Iris pigment epithelial cell (primary cell): ENCODE measurements at regions not wholly inside any gene's neighbourhood (a gene's known extent, or its start where the extent isn't known, plus 50 kb on each side); places are given as distances from the start of the nearest gene placed in this dataset.
"Not testable (repeated sequence)": the region's sequence is repeated elsewhere in the genome, so short reads cannot be mapped to it uniquely, and the experiment has no call there.

ENCODE experiments used
- DNase-seq: peaks from one replicate; pipeline ENCODE4 v3.0.0-alpha.2; 2011; ENCODE audit warnings: low read depth

DNA sequence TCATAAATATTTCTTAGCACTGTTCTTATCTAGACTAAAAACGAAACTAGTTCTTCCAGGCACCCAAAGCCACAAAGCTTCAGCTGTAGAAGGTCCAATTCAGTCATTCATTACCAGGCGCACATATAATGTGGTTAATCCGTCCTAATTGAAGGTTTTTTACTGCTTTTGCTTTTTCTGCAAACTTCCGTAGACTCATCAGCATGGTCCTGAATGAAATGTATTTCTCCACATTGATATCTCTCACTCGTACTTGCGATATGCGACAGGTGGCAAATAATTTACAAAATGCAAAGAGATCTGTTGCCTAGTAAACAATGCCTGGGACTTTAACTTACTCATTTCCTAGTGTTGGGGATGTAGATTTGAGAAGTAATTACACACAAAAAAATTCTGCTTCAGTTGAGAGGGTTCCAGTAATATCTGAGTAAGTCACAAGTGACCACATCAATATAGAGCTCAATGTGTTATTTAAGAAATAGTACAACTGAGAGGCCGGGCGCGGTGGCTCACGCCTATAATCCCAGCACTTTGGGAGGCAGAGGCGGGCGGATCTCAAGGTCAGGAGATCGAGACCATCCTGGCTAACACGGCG lies 75.0 kb upstream of the MBNL1 start:
- no peak for DNase-seq

DNA sequence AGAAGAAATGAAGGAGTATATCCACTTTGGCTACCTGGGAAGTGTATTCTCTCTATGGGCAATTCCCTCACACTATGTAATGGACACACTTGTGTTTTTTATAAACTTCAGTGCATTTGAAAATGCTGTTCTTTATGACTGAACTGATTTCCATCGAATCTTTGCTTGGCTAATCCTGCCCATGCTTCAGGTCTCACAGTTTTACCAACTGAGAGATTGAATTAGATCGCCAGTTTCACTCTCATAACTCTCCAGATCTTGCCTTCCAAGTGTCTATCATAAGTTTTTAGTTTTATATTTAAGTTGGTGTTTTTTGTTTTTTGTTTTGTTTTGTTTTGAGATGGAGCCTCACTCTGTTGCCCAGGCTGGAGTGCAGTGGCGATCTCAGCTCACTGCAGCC lies 73.5 kb upstream of the MBNL1 start:
- DNase-seq = no peak

DNA sequence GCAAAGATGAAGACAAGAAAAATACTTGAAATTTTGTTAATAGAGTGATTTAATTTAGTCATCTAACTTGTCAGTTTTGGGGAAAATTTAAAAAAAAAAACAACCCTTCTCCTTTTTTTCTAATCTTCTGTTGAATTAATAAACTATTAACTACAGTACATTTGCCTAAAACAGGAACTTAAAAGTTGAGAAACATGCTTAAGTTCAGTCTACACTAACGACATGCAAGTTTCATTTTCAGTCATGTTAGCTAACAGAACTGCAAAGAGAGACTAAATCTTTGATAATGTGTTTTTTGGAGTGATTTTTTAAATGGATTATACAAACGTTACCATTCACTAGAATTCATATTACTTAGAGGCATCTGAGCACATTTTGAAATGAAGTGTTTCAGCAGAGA lies 71.9 kb upstream of the MBNL1 start:
- no peak for DNase-seq

DNA sequence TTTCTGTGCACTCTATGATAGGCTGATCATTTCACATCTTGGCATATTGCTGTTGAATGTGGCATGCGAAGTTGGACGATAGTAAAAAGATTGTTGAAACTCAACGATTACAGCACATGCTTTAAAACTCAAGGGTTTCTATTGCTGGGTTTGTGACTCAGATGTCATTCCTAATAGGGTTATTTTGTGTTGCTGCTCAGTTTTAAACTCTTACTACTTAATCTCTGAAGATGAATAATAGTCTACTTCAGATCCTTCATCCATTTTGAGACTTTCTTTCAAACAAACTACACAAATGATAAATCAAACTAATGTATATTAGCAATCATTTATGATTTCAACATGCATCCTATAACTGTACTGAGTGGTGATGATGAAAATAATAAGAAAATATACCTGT lies 71.3 kb upstream of the MBNL1 start:
- no peak for DNase-seq

DNA sequence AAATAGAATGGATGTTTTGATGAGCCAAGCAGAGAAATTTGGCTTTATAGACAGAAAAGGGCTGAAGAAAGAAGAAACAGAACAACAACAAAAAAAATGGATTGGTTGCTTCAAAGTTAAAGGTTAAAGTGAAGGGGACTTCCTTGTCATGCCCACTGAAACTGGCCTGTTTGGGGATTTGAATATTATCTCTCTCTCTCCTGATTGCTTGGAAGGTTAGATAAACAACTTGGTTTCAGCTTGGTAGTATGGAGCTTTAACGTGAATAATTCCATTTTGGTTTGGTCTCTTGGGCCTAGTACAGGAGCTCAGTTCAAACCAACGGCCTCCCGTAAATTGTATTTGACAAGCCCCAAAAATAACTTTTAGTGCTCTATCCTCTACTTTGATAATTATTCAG lies 70.8 kb upstream of the MBNL1 start:
- no peak for DNase-seq

DNA sequence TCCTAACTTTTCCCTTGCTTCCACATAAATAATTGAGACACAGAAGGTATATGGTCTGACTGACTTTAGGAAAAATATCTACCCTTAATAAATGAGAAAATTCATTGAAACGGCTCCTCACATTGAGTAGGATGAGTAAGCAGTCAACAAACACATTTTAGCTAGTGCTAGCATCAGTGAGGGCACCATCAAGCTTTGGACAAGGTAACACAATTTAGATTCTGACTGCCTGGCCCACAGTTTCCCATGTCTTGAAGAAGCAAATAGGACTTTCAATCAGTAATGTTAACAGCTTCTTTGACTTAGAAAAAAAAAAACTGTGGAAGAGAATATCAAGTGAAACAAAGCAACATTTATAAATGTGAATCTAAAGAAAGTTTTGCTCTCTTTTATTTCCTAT lies 70.1 kb upstream of the MBNL1 start:
- DNase-seq = no peak

DNA sequence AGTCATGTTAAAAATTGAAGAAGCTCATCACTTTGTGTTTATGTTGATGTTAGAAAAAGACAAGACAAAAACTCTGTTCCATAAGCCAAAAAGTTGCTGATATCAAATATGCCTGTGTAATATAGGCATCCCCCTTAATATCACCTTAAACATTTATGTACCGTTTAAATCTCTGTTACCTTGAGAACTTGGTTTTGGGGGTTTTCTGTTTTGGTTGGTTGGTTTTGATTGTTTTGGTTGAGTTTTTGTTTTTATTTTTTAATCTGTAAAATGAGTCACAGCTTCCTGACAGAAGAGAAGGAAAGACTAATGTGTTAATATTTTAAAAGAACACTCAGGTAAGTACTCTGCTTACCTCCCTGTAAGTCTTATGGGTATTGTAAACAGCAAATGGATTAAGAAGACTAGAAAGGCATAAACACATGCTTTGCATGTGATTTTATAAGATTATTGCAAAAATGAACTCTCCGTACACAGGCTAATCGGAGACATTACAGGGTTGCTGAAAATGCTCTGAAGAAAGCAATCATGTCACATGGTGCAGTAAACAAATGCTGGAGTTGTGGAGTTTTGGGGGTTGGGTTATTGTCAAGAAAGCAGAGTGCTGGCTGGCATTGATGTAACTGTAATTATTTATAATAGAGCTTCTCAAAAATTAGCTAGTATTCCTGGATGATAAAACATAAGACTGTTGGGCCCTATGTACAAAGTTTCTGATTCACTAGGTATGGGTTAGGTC lies 69.5 kb upstream of the MBNL1 start:
- DNase-seq = no peak

DNA sequence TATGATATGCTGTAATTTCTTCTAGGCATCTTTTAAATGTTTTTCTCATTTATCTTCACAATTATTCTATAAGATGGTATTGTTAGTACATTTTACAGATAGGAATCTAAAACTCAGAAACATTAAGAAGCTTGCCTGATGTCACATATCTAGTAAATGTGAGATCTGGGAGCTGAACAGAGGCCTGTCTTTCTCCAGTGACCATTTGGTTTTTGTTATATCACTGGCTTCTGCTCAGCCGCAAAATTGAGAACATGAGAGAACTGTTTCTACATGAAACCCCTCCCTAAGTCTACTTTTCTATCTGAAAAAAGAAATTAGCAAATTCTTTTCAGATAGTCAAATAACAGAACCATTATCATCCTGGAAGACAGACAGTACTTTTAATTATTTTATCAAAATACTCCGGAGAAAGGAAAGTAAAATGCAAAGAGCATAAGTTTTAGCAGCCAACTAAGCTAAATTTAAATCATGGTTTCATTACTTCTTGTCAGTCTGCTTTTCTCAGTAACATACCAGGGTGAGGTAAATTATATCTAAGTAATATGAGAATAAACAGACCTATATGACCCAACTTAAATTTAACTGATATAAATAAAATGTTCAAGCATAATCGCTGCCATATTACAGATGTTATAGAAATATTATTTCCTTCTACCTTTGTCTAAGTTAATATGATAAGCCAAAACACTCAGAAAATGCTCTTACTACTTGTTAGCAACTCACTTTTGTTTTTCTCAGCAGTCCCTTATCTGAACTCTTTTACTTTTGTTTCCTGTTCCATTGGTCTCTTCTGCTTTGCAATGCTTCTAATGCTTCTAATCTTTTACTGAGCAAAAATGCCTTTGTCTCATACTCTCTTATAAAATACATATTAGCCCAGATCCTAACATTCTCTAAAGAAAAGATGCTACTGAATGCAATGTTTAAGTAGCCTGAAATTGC lies 68.0 kb upstream of the MBNL1 start:
- no peak for DNase-seq

DNA sequence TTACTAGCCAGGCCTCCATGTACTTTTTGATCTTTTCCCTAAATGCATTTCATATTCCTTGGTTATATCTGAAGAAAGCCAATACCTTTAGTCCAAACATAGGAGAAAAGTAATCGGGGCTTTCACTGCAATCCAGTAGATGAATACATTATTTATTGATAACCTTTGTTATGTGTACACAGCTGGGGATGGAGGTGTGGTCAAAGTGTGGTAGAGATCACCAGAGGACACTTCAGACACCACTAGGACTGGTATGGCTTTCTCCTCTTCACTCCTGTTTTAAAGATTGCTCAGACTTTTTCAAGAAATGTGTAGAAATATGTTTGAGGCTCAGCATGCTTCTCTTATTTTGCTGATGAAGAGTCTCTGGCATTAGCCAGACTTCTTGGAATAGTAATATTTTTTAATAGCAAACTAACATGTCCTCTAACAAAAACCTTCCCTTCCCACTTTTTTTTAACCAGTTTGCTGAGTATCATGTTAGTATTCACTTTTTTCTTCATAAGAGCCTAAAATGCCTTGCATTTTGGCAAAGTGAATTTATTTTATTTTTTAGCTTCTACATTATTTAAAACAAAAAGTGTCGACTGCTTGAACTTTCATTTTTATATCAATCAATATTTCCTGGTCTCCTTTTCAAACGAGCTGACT lies 65.6 kb upstream of the MBNL1 start:
- no peak for DNase-seq

DNA sequence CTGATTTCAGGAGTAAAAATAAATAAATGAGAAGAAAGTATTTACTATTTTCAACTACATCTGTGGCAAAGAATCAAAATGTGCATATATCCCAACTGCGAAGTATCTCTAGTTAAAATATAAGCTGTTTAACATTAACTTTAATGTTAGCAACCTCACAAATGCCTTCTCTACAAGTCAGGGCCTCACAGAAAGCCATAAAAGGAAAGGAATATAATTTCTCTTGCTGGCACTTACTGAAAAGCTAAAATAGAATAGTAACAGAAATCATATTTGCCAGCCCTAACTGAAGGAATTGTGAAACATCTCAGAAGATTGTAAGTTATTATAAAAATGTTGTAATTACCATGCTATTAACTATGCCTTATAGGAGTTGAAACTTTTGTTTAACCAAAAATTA lies 65.1 kb upstream of the MBNL1 start:
- DNase-seq = no peak

DNA sequence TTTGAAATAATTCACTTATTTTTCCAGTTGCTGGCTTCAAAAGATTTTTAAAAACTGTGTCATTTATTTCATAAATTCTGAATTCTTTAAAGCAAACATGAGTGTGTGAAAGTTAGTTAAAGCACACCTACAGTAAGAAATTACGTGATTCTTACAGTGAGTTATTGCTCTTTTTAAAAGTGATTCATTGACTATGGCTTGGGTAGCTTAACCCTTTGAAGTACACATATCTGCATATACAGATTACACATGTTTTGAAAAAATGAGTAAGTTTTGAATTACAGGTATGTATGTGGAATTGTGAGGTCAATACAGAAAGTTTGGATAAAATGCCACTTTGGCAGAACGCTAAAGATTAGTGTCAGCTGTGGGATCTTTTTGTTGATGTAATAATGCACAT lies 64.5 kb upstream of the MBNL1 start:
- DNase-seq = no peak

DNA sequence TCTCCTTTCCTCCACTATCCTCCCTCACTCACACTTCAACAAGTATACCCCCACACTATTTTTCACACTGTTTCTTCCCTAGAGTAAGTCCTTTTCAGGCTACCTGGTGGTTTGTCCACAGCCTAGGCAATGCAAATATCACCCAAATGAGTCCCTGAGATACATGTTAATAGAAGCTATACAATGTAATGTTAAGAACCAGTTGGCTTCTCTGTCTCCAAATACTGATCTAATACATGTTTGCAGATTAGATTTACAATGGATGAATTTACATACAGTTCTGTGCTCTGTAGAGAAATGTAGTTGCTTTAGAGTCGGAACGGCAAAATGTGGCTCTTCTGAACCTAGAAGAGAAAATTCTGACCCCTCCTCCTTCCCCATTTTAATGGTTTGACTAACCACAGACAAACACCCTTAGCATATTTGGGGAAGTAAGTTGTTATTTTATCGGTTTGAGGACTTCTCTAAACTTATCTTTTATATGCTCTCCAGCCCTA lies 63.6 kb upstream of the MBNL1 start:
- no peak for DNase-seq

DNA sequence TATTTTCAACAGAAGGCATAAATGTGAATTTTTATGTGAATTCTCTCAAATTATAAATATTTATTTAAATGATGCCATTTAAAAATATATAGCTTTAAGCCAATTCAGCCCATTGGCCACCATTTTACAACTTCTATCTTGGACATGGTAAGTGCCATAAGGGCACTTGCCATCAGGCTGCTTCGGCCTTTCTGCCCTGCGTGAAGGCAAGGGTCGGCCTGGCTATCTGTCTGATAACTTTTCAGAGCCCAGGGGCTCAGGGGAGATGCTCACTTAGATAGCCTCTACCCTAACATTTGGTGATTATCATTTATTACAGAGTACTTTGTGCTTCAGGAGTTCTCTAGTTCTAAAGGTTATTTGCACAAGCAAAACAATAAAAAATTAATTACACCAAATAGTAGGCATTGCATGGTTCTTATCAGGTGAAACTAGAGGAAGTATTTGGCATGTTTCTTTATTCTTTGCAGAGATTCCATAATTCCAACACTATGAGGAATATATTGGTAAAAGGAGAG lies 62.4 kb upstream of the MBNL1 start:
- no peak for DNase-seq

DNA sequence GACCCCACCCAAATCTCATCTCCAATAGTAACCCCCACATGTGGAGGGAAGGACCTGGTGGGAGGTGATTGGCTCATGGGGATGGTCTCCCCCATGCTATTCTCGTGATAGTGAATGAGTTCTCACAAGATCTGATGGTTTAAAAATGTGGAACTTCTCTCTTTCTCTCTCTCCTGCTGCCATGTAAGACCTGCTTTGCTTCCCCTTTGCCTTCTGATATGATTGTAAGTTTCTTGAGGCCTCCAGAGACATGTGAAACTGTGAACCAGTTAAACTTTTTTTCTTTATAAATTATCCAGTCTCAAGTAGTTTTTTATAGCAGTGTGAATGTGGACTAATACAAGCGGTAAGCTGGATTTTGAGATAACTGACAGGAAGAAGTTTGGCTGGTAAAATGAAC lies 60.3 kb upstream of the MBNL1 start:
- DNase-seq = no peak

DNA sequence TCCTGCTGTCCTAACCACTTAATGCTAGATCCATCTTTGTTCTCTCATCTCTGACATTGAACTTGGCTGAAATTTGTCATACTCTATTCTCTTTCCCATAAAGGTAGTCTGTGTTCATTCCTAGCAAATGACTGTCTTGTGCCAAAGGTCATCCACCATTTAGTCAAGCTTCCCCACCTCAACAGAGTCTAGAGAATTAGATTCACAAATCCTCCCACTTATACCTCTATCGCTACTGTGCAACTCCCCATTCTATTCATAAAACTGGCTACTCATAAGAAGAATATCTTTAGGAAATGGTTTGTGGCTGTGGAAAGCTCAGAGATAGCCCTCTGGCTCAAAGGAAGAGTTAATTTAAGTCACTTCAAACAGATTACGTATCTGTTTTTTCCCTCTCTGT lies 59.7 kb upstream of the MBNL1 start:
- DNase-seq = no peak

DNA sequence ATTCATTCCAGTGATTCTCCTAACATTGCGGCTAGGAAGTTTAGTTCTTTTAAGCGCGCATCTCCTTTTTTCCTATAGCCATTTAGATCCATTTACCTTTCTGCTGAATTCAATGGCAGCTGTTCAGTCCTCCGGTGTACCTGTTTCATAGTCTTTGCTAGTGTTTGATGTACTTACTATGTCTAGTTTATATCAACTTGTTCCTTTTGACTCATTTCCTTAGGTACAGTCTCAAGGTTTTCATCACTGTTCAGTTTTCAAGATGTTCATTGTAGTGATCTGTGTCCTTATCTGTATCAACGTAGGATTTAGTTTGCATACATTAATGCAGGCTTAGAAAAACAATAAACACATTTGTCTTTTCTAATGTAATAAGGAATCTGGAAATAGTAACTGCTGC lies 59.0 kb upstream of the MBNL1 start:
- DNase-seq = no peak

DNA sequence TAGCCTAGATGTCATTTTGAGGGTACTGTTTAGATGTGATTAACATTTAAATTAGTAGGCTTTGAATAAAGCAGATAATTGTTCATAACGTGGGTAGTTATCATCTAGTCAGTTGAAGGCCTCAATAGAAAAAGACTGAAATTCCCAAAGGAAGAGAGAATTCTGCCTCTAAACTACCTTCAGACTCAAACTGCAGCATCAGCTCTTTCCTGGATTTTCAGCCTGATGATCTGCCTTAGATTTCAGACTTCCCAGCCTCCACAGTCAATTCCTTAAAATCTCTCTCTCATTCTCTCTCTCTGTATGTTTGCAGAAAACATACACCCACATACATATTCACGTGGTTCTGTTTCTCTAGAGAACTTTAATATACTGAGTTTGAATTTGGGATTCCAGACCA lies 58.0 kb upstream of the MBNL1 start:
- no peak for DNase-seq

DNA sequence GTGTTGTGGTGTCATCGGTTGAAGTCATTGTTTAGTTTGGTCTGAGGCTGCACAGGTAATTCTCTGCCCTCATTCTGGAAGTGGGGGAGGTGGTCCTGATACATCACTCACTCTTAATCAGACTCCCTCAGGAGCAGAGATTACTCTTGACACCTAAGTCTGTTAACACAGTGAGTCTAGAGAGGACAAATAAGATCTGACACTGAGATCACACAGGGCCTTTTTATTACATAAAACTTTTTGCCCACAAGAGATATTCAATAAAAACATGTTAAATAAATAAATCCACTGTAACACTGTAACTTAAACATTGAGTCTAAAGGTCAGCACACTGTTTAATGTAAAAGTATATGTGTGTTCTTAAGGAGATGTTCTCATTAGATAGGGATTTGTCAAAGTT lies 57.1 kb upstream of the MBNL1 start:
- no peak for DNase-seq

DNA sequence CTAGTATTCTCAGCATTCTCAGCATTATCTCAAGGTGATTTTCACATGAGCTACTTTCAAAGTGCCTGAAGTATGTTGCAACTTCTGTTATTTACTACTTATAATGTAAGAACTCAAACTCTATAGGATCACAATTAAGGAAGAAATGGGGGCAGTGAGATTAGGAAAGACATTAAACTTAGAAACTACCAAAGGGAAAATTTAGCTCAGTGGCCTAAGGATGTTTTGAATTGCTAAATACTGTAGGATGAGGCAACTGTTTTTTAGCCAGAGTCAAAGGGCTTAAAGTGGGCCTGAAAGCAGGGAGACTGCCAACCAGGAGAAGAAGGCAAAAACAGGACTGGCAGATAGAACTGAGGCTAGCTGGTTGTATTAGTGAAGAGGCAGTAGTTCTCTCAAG lies 55.5 kb upstream of the MBNL1 start:
- peak; percentile 33 for DNase-seq

DNA sequence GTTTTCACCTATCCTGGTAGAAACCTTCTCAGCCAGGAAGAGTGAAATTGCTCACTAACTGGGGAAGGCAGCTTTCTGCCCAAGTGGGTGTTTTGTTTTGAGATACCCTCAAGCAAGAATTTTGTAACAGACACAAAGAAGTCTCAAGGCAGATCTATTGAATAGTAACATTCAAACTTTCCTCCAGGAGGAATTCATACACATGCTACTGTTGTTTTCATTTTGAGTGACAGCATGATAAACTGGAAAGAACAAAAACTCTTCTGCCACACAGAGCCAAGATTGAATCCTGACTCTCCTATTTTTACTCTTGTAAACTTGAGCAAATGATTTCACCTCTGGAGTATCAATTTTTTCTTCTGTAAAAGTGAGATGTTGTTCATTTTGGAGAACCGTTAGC lies 54.8 kb upstream of the MBNL1 start:
- no peak for DNase-seq

DNA sequence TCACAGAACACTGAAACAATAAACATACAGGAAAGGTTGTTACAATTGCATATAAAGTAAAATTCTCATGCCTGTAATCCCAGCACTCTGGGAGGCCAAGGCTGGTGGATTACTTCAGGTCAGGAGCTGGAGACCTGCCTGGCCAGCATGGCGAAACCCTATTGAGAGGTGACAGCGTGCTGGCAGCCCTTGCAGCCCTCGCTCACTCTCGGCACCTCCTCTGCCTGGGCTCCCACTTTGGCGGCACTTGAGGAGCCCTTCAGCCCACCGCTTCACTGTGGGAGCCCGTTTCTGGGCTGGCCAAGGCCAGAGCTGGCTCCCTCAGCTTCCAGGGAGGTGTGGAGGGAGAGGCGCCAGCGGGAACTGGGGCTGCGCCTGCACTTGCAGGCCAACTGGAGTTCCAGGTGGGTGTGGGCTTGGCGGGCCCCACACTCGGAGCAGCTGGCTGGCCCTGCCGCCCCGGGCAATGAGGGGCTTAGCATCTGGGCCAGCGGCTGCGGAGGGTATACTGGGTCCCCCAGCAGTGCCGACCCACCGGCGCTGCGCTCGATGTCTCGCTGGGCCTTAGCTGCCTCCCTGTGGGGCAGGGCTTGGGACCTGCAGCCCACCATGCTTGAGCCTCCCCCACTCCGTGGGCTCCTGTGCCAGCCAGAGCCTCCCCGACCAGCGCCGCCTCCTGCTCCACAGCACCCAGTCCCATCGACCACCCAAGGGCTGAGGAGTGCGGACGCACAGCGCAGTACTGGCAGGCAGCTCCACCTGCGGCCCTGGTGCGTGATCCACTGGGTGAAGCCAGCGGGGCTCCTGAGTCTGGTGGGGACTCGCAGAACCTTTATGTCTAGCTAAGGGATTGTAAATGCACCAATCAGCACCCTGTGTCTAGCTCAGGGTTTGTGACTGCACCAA lies 51.5 kb upstream of the MBNL1 start:
- DNase-seq = not testable (repeated sequence)
